ENCODE measurements at regions not wholly inside any gene's neighbourhood (a gene's known extent, or its start where the extent isn't known, plus 50 kb on each side); places are given as distances from the start of the nearest gene placed in this dataset.

GRCh38 chr4:145345401-145345800, 136.3 kb upstream of the SMAD1 start:
- DNase-seq: no peak

DNA sequence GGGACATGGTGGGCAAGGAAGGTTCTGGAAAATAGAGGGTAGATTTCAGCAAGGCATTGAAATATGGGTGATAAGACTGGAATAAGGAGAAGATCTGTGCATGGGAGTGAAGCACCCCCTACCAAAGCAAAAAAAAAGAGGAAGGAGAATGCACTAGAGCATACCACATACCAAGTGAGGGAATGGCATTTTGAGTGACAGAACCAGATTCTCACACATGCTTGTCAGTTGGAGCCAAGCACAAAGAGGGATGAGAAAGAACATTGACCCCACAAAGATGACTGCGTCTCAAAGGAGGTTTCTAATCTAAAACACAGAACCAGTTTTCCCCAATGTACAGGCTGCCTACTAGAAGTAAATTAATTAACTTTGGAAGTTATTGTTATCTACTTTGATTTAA, 140.3 kb upstream of the SMAD1 start:
- DNase-seq: no peak

GRCh38 chr4:145340071-145340675, 141.5 kb upstream of the SMAD1 start:
- no peak for DNase-seq

- no peak for DNase-seq
These were observed 142.5 kb upstream of the SMAD1 start for GRCh38 chr4:145339075-145339725.

GRCh38 chr4:145338568-145338967, 143.1 kb upstream of the SMAD1 start:
- DNase-seq: no peak

DNA sequence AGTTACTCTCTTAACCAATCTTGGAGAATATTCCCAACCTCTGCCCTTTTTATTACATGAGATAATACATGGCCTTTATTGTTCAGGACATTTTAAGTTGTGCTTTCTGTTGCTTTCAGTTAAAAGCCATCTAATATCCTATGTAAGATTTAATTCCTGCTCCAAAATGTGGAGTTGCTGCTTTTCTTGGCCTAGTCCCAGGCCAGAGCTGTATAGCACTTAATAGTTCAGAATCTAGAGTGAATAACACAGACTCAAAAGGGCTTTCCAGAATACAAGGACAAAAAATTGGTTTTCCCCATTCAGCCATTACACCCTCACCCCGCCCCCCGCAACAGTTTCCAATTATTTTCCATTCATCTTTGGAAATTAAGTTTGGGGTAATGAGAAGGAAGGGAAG, 144.3 kb upstream of the SMAD1 start:
- DNase-seq: no peak

DNA sequence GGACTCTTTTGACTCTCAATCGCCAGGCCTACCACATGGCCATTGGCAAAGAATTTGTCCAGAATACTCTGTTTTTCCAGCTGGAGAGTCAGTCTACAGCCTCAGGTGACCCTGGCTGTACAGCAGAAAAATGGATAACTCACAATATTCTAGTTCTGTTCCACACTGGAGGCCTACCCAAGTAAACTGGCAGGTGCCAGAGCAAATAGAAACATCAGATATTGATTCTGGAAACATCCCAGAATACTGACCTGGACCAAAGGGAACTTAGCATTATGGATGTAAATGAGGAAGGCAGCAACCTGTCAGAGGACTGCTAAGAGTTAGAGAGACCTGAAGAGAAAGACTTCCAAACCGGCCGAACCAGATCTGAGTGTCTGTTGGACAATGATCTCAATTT, 147.9 kb upstream of the SMAD1 start:
- DNase-seq: no peak

GRCh38 chr4:145326491-145326890, 146.1 kb upstream of the OTUD4 start:
- no peak for DNase-seq

DNA sequence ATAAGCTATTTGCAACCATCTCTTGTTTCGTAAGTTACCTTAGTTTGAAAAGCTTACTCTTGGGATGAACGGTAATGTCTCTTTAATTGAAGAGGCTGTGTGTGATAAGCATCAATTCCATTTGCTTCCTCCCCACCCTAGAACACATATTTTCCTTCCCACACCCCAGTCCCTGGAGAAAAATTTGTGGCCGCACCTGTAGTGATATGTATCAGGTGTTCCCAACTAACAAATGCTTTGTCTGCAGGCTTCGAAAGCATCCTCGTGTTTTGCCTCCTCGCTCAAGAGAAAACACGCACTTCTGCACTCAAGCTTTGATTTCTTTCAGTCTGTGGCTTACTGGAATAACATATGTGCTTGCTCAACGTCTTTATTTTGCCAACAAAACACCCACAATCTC, 143.8 kb upstream of the OTUD4 start:
- no peak for DNase-seq

DNA sequence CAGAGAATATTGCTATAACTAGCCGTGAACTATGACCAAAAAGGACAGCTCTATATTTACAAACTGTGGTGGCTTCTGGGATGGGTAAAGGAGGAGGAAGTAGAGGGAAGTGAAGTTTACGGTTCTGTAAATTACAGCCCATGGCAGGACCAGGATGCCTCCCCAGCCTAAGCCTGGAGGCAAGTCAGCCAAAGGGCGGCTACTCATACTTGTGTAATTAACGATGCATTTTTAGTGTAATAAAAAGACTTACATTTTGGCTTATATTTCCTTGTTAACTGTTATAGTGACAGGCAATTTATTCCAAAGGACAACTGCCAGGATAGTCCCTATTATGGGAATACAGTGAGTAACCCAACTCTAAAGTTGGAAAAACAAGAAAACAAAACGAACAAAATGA, 139.9 kb upstream of the OTUD4 start:
- DNase-seq: no peak

GRCh38 chr4:145319751-145320150, 139.4 kb upstream of the OTUD4 start:
- DNase-seq: no peak

DNA sequence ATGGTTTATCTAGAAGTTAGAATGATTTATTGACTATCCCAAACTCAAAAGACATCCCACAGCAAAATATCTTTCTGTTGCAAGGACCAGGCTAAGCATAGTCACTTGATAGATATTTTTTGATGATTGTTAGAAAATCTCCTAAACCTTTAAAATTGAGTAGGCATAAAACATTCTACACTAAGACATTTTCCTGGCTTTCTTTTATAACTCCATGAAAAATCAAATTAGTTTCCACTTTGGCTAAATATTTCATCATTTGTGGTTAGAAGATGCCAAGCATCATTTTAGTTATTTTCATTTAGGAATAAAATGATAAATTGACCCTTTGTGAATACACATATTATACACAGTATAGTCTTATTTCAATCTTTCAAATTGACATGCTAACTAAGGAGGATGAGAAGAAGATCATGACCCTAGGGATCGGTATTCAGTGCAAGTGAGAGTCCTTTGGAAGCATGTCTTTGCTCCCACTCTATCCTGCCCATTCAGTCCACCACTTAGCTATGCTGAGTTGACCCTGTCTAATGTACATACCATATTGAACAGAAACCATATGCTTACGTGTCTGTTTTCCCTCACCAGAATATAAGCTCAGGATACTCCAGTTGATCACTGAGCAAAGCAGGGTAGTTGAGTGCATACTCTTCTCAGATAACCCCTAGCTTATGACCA, 136.6 kb upstream of the OTUD4 start:
- no peak for DNase-seq

- no peak for DNase-seq
These were observed 135.4 kb upstream of the OTUD4 start for GRCh38 chr4:145315811-145316225.

GRCh38 chr4:145308598-145308997, 128.2 kb upstream of the OTUD4 start:
- no peak for DNase-seq

DNA sequence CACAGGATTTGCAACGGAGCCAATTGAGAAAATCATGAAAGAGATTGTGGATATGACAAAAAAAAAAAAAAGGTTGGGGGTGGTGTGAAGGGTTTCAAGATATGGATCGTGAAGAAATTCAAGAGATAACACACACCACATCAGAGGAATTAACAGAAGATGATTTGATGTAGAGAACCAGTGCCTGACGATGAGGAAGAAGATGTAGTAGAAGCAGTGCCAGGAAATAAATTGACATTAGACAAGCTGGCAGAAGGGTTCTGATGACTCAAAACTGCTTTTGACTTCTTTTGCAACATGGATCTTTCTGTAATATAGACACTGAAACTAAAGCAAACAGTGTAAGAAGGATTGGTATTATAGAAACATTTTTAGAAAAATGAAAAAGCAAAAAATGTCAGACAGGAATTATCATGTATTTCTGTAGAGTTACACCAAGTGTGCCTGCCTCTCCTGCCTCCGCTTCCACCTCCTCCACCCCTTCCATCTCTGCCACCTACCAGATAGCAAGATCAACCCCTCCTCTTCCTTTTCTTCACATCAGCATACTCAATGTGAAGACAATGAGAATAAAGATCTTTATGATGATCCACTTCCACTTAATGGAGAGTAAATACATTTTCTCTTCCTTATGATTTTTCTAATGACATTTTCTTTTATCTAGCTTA, 127.5 kb upstream of the OTUD4 start:
- no peak for DNase-seq

DNA sequence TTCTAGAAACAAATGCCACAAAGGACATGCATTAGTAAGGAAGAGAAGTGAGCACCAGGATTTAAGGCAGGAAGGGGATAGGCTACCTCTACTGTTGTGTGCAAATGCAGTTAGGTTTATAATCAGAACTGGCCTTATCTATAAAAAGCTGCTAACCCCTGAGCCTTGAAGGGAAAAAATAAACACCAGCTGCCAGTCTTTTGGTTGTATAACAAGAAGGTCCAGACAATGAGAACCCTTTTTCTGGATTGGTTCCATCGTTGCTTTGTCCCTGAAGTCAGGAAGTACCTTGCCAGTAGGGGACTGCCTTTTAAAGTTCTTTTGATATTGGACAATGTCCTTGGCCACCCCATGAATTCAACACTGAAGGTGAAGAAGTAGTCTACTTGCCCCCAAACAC, 126.7 kb upstream of the OTUD4 start:
- DNase-seq: no peak

DNA sequence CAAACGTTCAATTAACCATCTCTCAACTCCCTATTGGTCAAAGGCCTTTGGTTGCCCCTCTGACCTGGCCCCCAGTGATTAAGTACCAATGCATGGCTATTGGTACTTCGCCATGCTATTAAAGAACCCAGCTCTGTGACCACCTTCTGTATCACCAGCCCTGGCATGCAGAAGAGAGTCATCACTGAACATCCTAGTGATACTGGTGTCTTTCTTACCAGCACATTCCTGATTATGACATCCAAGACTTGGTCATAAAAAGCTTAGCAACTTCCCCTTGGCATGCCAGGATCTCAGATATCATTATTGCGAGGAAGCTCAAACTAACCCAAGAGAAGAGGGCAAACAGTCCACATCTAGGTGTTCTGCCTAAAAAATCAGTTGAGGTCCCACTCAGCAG, 122.3 kb upstream of the OTUD4 start:
- DNase-seq: no peak

DNA sequence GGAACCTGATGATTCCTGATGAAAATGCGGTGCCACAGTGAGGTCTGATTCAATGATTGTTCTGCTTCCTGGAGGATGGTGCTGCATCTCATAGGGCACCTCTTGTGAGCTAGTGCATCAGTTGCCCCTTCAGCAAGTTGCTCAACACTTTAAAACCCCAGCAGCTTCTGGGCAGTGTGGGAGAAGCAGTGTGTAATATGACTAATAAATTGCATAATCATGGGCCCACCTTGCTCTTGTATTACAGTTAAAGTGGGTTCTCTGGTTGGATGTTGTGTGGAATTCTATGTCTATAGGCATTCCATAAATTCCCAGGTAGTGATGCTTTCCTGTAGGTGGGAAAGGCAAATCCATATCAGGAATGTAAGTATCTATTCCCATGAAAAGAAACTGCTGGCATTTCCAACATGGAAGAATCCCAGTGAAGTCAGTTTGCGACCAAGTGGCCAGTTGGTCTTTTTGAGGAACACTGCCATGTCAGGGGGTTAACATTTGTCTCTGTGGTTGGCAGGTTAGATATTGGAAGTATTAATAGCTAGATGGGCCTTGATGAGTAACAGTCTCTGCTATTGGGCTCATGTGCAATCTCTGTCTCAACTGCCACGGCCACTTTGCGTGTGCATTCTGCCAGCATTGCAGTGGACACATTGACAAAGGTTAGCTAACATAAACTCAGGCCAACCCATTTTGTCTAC, 121.1 kb upstream of the OTUD4 start:
- DNase-seq: no peak

GRCh38 chr4:145299380-145300076, 119.1 kb upstream of the OTUD4 start:
- no peak for DNase-seq

DNA sequence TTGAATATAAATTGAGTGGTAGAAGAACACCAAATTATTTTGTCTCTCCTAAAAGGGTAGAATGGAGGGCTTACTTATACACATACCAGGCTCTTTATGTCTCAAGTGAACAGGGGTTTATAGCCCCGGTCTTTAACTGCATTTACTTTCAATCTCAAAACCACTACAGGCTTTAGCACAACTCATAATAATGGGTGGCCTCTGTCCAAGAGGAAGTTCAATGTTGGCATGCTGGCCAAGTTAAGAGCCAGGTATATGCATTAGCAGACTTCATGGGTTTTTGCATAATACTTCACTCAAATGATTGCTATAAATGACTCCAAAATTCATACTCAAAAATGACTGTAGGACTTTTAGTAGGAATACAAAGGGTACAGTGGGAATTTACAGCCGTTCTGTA, 118.5 kb upstream of the OTUD4 start:
- no peak for DNase-seq

- no peak for DNase-seq
These were observed 117.2 kb upstream of the OTUD4 start for GRCh38 chr4:145297556-145297955.

DNA sequence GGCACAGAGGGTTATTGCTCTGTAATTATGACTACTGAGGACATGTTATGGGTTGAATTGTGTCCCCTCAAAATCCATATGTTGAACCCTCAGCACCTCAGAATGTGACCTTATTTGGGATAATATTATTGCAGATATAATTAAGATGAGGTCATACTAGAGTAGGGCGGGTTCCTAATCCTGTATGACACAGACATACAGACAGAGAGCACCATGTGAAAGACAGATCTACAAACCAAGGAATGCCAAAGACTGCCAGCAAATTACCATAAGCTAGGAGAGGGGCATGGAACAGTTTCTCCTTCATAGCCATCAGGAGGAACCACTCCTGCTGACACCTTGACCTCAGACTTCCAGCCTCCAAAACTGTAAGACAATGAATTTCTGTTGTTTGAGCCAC, 115.2 kb upstream of the OTUD4 start:
- DNase-seq: no peak

DNA sequence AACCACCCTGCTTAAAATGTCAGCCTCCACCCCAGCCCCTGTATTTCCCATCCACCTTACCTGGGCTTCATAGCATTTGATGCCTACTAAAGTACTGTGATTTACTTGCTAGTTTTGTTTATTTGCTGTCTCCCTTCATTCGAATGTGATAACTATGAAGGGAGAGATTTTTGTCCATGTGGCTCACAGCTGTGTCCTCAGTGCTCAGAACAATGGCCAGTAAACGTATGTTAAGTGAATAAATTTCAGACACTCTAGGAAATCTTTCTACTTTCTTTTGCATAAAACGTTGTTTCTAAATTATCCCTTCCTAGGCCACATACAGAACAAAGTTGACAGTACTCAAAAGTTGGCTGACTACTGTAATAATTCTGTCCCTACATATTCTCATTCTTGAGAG, 114.7 kb upstream of the OTUD4 start:
- no peak for DNase-seq

Data from NCI-H1105 treated with DMSO at 0.1 percent for 48 hours (cell line).